GM12878 (cell line): ENCODE measurements at regions not wholly inside any gene's neighbourhood (a gene's known extent, or its start where the extent isn't known, plus 50 kb on each side); places are given as distances from the start of the nearest gene placed in this dataset.

Source experiments
- CEBPB ChIP-seq, 2 experiments: fragments of 150-350 bp in 1 of 2; IDR thresholded peaks; 2 replicates each; pipeline ENCODE4 v1.6.1; 2012 to 2014; ENCODE audit warnings: low read depth in 2 of 2, low read length in 2 of 2, borderline replicate concordance in 1 of 2, inconsistent platforms in 1 of 2
- DPF2 ChIP-seq: fragments of 450-650 bp; IDR thresholded peaks from 2 replicates; pipeline ENCODE4 v1.6.1; 2017; ENCODE audit warnings: mild to moderate bottlenecking
- EP300 ChIP-seq, 2 experiments: fragments of 150-350 bp in 1 of 2; IDR thresholded peaks; 2 replicates each; pipeline ENCODE4 v1.6.1; 2011 to 2012; ENCODE audit warnings: low read depth in 2 of 2, low read length in 2 of 2, borderline replicate concordance in 1 of 2, improper control_type of control experiment in 1 of 2, inconsistent platforms in 1 of 2; ENCODE audit not compliant: control insufficient read depth in 1 of 2
- NFIC ChIP-seq: IDR thresholded peaks from 2 replicates; pipeline ENCODE4 v1.6.1; 2012; ENCODE audit warnings: low read depth, mild to moderate bottlenecking, inconsistent platforms, low read length, moderate library complexity
- PAX8 ChIP-seq: fragments of 450-650 bp; IDR thresholded peaks from 2 replicates; pipeline ENCODE4 v1.6.1; 2017; ENCODE audit warnings: mild to moderate bottlenecking, moderate library complexity
- SP1 ChIP-seq: IDR thresholded peaks from one replicate; pipeline ENCODE4 v1.6.1; 2011; ENCODE audit warnings: low read depth, low read length
- TF ChIP-seq, protein P1 (sequence below), 3 experiments: IDR thresholded peaks in 2 of 3; conservative IDR thresholded peaks in 1 of 3; 2 replicates each; pipeline ENCODE4 v1.5.1; 2011; ENCODE audit warnings: low read depth in 3 of 3, low read length in 3 of 3, mild to moderate bottlenecking in 3 of 3, control low read depth in 2 of 3, moderate library complexity in 2 of 3, inconsistent platforms in 1 of 3, mixed read lengths in 1 of 3; ENCODE audit not compliant: control insufficient read depth in 2 of 3, insufficient read depth in 1 of 3; ENCODE audit errors: extremely low read depth in 1 of 3
- TF ChIP-seq, protein P2 (sequence below): IDR thresholded peaks from 2 replicates; pipeline ENCODE4 v1.6.1; 2011; ENCODE audit warnings: low read depth, low read length, improper control_type of control experiment, borderline replicate concordance
- TF ChIP-seq, protein P3 (sequence below): fragments of 450-650 bp; IDR thresholded peaks from 2 replicates; pipeline ENCODE4 v1.6.1; 2017; ENCODE audit warnings: mild to moderate bottlenecking
- TF ChIP-seq, protein P4 (sequence below): IDR thresholded peaks from 2 replicates; pipeline ENCODE4 v1.6.1; 2012; ENCODE audit warnings: low read depth, low read length, improper control_type of control experiment

DNA sequence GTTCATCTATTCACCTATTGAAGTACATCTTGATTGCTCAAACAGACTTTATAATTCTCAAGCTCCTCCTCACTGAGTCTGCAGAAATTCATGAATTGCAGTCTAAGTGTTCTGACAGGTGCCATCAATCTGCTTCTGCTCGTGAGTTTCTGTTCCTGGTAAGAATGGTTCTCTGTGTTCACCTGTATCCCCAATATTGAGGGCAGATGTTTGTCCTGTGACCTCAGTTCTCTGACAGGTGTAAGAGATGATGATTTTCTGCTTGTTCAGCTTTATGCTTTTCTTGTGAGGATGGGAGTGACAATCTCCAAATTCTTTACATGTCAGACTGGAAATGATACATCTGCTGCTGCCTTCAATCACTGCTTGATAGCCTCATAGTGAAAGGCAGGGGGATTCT, 736.9 kb upstream of the COBL start:
- TF ChIP-seq DPF2 (no peak), EP300 (IDR thresholded peaks at IDR 0.05; ENCODE audit: borderline replicate concordance in 1 of 2, control insufficient read depth in 1 of 2, low read depth in 2 of 2, low read length in 2 of 2) (no peak), PAX8 (no peak), SP1 (no peak), NFIC (no peak), CEBPB (IDR thresholded peaks at IDR 0.05; ENCODE audit: borderline replicate concordance in 1 of 2, low read depth in 2 of 2, low read length in 2 of 2) (no peak)
- TF ChIP-seq, protein P1, sequence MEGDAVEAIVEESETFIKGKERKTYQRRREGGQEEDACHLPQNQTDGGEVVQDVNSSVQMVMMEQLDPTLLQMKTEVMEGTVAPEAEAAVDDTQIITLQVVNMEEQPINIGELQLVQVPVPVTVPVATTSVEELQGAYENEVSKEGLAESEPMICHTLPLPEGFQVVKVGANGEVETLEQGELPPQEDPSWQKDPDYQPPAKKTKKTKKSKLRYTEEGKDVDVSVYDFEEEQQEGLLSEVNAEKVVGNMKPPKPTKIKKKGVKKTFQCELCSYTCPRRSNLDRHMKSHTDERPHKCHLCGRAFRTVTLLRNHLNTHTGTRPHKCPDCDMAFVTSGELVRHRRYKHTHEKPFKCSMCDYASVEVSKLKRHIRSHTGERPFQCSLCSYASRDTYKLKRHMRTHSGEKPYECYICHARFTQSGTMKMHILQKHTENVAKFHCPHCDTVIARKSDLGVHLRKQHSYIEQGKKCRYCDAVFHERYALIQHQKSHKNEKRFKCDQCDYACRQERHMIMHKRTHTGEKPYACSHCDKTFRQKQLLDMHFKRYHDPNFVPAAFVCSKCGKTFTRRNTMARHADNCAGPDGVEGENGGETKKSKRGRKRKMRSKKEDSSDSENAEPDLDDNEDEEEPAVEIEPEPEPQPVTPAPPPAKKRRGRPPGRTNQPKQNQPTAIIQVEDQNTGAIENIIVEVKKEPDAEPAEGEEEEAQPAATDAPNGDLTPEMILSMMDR (IDR thresholded peaks at IDR 0.05 in 2 of 3, conservative IDR thresholded peaks at IDR 0.05 in 1 of 3; ENCODE audit: control insufficient read depth in 2 of 3, extremely low read depth in 1 of 3, insufficient read depth in 1 of 3, low read depth in 3 of 3, low read length in 3 of 3), result no peak
- TF ChIP-seq, protein P2, sequence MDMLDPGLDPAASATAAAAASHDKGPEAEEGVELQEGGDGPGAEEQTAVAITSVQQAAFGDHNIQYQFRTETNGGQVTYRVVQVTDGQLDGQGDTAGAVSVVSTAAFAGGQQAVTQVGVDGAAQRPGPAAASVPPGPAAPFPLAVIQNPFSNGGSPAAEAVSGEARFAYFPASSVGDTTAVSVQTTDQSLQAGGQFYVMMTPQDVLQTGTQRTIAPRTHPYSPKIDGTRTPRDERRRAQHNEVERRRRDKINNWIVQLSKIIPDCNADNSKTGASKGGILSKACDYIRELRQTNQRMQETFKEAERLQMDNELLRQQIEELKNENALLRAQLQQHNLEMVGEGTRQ, result no peak
- TF ChIP-seq, protein P3, sequence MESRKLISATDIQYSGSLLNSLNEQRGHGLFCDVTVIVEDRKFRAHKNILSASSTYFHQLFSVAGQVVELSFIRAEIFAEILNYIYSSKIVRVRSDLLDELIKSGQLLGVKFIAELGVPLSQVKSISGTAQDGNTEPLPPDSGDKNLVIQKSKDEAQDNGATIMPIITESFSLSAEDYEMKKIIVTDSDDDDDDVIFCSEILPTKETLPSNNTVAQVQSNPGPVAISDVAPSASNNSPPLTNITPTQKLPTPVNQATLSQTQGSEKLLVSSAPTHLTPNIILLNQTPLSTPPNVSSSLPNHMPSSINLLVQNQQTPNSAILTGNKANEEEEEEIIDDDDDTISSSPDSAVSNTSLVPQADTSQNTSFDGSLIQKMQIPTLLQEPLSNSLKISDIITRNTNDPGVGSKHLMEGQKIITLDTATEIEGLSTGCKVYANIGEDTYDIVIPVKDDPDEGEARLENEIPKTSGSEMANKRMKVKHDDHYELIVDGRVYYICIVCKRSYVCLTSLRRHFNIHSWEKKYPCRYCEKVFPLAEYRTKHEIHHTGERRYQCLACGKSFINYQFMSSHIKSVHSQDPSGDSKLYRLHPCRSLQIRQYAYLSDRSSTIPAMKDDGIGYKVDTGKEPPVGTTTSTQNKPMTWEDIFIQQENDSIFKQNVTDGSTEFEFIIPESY, result no peak
- TF ChIP-seq, protein P4, sequence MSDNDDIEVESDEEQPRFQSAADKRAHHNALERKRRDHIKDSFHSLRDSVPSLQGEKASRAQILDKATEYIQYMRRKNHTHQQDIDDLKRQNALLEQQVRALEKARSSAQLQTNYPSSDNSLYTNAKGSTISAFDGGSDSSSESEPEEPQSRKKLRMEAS, result no peak
